ENCODE measurements at regions not wholly inside any gene's neighbourhood (a gene's known extent, or its start where the extent isn't known, plus 50 kb on each side); places are given as distances from the start of the nearest gene placed in this dataset.
"Not testable (repeated sequence)": the region's sequence is repeated elsewhere in the genome, so short reads cannot be mapped to it uniquely, and the experiment has no call there.

DNA sequence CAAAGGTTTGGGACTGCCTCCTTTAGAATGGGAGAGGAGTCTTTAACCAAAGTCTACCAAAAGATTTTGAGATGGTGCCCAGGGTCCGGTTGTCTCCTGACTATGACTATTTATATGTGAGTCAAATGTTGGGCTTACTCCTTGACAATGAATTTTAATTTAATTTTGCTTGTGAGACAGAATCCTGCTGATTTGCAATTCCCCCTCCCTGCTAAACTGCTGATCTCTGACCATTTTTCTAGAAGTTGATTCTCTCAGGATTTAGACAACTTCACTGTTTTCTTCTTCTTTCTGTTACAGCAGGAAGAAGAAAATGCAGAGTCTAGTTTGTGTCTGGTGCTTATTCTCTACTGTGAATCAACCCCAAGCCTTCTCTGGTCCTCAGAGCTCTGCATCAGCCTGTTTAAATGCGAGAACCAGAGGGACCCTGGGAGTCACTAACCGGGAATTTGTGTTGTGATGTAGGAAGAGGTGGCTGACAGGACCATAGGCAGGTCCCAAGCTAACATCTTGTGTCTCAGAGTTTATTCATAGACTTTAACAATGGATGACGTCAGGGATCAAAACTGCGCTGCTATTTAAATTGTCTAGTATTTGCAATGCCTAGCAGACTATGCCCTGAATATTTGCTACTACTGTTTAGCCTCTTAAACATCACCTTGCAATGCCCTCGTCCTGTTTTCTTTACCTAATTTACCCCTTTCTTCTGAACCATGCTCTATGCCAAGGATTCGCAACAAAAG, 124.0 kb upstream of the TAF11L2 start:
- TF ChIP-seq, protein P1, sequence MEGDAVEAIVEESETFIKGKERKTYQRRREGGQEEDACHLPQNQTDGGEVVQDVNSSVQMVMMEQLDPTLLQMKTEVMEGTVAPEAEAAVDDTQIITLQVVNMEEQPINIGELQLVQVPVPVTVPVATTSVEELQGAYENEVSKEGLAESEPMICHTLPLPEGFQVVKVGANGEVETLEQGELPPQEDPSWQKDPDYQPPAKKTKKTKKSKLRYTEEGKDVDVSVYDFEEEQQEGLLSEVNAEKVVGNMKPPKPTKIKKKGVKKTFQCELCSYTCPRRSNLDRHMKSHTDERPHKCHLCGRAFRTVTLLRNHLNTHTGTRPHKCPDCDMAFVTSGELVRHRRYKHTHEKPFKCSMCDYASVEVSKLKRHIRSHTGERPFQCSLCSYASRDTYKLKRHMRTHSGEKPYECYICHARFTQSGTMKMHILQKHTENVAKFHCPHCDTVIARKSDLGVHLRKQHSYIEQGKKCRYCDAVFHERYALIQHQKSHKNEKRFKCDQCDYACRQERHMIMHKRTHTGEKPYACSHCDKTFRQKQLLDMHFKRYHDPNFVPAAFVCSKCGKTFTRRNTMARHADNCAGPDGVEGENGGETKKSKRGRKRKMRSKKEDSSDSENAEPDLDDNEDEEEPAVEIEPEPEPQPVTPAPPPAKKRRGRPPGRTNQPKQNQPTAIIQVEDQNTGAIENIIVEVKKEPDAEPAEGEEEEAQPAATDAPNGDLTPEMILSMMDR (IDR thresholded peaks at IDR 0.05; ENCODE audit: insufficient read depth, low read depth, low read length) = no peak
- H3K4me3 ChIP-seq (ENCODE audit: low read depth, low read length) = no peak overlapping the region
- no peak for DNase-seq (ENCODE audit: low read depth)

DNA sequence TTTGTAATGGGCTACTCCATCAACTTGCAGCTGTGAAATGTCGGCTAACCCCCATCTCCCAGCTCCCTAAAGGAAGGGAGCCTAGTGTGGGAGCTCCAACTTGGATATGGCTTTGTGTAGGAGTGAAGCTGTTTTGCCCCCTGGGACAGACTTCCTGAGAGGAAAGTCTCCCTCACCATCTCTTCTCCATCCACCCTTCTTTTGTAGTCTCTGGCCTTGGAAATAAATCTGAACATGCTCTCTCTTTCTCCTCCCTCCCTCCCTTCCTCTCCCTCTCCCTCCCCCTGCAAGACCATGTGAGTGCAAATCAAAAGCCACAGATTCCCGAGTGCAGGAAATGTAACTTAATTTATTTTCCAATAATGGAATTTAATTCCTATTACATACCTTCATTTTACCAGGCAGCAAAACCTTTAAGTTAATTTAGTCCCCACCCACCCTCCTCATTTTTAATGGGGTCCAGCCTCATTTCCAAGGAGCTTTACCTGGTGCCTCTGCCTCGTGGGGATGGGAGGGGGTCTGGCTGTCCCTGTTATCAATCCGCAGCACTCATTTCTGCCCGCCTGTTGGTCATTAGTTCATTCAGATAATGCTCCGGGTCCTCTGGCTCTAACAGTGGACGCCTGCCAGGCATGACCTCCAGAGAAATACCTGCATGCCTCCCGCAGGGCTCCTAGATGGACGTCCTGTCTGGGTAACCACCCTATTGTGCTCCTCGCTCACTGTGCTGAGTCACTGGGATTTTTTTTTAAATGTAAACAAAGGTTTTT, 122.9 kb upstream of the TAF11L2 start:
- TF ChIP-seq, protein P1 (IDR thresholded peaks at IDR 0.05; ENCODE audit: insufficient read depth, low read depth, low read length) = no peak
- no peak overlapping the region for H3K4me3 ChIP-seq (ENCODE audit: low read depth, low read length)
- peak; percentile 50 for DNase-seq (ENCODE audit: low read depth)

- DNase-seq (ENCODE audit: low read depth); H3K4me3 ChIP-seq (ENCODE audit: low read depth, low read length): not testable (repeated sequence)
Measured at GRCh38 chr5:17375886-17376285, 122.1 kb upstream of the TAF11L2 start.

DNA sequence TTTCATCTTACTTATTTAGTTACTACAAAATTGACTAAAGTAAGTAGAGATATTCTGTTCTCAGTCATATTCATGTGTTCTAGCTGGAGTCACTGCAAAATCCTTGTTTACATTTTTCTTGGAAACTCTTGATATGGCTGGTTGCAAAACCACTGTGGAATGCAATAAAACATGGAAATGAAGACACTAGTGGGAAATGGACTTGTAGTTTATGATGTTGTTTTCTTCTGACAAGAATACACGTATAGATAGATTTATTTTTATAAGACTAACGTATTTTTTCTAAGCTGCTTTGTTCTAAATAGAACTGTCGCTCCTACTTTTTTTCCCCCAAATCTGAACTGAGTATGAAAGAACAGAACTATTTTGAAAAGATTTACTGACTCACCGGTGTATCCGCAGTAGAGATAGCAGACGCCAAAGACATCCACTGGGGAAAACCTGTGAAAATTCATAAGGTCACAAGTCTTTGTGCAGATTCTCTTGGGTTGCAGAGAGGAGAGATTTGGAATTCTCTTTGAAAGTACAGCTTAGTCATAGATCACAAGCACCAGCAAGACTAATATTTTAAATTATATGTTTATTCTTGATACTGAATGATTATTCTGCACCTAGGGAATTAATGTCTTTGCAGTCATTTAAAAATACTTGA, 119.6 kb upstream of the TAF11L2 start:
- DNase-seq (ENCODE audit: low read depth) = peak; percentile 98
- H3K4me3 ChIP-seq (ENCODE audit: low read depth, low read length) = peak overlapping the region; percentile 16

DNA sequence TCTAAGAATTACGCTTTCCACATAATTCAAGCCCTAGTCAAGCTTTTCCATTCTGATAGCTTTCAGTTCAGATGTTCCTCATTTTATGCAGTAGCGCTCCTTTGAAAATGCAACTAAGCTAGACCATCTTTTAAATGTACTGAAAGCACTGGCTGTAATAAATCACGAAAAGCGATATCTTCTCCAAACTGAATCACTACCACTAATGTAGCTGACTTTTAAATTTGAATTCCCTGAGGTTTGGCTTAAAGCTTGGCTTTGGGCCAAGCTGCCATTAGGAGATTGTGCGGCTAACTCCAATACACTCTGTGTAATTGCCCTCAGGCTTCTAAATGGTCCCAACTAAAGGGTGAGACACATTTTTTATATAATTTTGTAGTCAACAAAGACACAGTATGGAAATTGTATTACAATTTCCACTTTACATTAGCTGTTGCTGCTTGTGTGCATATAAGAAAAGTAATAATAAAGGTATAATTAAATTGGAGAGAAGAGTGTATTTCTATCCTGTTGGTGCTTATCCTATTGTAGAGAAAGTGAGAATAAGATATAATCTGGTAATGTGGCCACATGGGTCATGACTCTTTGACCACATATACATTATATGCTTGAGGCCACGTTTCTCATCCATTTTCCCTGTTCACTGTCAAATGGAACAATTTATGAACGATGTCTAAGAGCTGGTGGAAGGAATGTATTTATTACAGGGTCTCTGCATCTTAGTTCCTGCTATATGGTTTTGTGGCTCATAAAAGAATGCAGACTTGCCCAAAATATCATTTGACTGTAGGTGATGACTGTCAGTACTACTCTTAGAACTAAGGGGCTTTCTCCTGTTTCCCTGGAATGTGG, 118.7 kb upstream of the TAF11L2 start:
- TF ChIP-seq, protein P1 (IDR thresholded peaks at IDR 0.05; ENCODE audit: insufficient read depth, low read depth, low read length) = no peak
- peak overlapping the region; percentile 16 for H3K4me3 ChIP-seq (ENCODE audit: low read depth, low read length)
- peak; percentile 78 for DNase-seq (ENCODE audit: low read depth)

More for the DNA sequence above, 119.6 kb upstream of the TAF11L2 start:
- TF ChIP-seq, protein P1 (IDR thresholded peaks at IDR 0.05; ENCODE audit: insufficient read depth, low read depth, low read length) = no peak

- no peak for DNase-seq (ENCODE audit: low read depth)
- H3K4me3 ChIP-seq (ENCODE audit: low read depth, low read length) = no peak overlapping the region
Measured at GRCh38 chr5:17381932-17382331, 116.1 kb upstream of the TAF11L2 start.

More at GRCh38 chr5:17381932-17382331, 116.1 kb upstream of the TAF11L2 start:
- TF ChIP-seq, protein P1 (IDR thresholded peaks at IDR 0.05; ENCODE audit: insufficient read depth, low read depth, low read length) = no peak

Measured in fibroblast of villous mesenchyme (primary cell).